SK-N-SH treated with all-trans-retinoic acid at 6 μM for 48 hours (cell line): ENCODE measurements at regions not wholly inside any gene's neighbourhood (a gene's known extent, or its start where the extent isn't known, plus 50 kb on each side); places are given as distances from the start of the nearest gene placed in this dataset.

Experiments used
- ATAC-seq: fragments of 200-7000 bp; cut with Tn5 transposase; 3 replicates; pipeline ENCODE4 v1.9.1; 2020; ENCODE audit warnings: mild to moderate bottlenecking, moderate library complexity
- ARNTL ChIP-seq: fragments of 450-650 bp; formaldehyde crosslinking; IDR thresholded peaks from 2 replicates; pipeline ENCODE4 v1.5.0; 2020; ENCODE audit warnings: low read depth, mild to moderate bottlenecking, moderate library complexity, borderline replicate concordance
- CREB5 ChIP-seq: fragments of 250-450 bp; sonication (Bioruptor Pico); IDR thresholded peaks from 2 replicates; pipeline ENCODE4 v1.5.1; 2020; ENCODE audit warnings: low read depth, mild to moderate bottlenecking, moderate library complexity
- CSRNP3 ChIP-seq: fragments of 250-450 bp; sonication (Bioruptor Pico); IDR thresholded peaks from 2 replicates; pipeline ENCODE4 v1.5.1; 2021; ENCODE audit warnings: mild to moderate bottlenecking, moderate library complexity
- ESRRG ChIP-seq: fragments of 250-450 bp; sonication (Bioruptor Pico); IDR thresholded peaks from 2 replicates; pipeline ENCODE4 v1.6.1; 2021; ENCODE audit warnings: mild to moderate bottlenecking
- GLIS3 ChIP-seq: fragments of 250-450 bp; sonication (Bioruptor Pico); IDR thresholded peaks from 2 replicates; pipeline ENCODE4 v1.5.0; 2020; ENCODE audit warnings: mild to moderate bottlenecking, moderate library complexity
- ISL1 ChIP-seq: fragments of 250-450 bp; sonication (Bioruptor Pico); IDR thresholded peaks from 2 replicates; pipeline ENCODE4 v2.1.2; 2022; ENCODE audit warnings: mild to moderate bottlenecking, moderate library complexity
- OSR1 ChIP-seq: fragments of 250-450 bp; sonication (Bioruptor Pico); IDR thresholded peaks from 2 replicates; pipeline ENCODE4 v1.8.0; 2022; ENCODE audit warnings: moderate library complexity, mild to moderate bottlenecking, inconsistent platforms
- POU6F1 ChIP-seq: fragments of 250-450 bp; sonication (Bioruptor Pico); IDR thresholded peaks from 2 replicates; pipeline ENCODE4 v1.8.0; 2021; ENCODE audit warnings: low read depth, mild to moderate bottlenecking, moderate library complexity, borderline replicate concordance
- PPARA ChIP-seq: fragments of 250-450 bp; sonication (Bioruptor Pico); IDR thresholded peaks from 2 replicates; pipeline ENCODE4 v1.5.0; 2020; ENCODE audit warnings: mild to moderate bottlenecking, borderline replicate concordance
- RARB ChIP-seq: fragments of 250-450 bp; sonication (Bioruptor Pico); IDR thresholded peaks from 2 replicates; pipeline ENCODE4 v1.8.0; 2021; ENCODE audit warnings: mild to moderate bottlenecking, moderate library complexity
- SNAI2 ChIP-seq: fragments of 250-450 bp; sonication (Bioruptor Pico); IDR thresholded peaks from 2 replicates; pipeline ENCODE4 v1.5.0; 2020; ENCODE audit warnings: mild to moderate bottlenecking, moderate library complexity
- TCF4 ChIP-seq: fragments of 250-450 bp; sonication (Bioruptor Pico); IDR thresholded peaks from 2 replicates; pipeline ENCODE4 v1.8.0; 2021; ENCODE audit warnings: mild to moderate bottlenecking, moderate library complexity, borderline replicate concordance
- TOX ChIP-seq: fragments of 250-450 bp; sonication (Bioruptor Pico); IDR thresholded peaks from 2 replicates; pipeline ENCODE4 v1.8.0; 2021; ENCODE audit warnings: mild to moderate bottlenecking, moderate library complexity, borderline replicate concordance
- ZC3H10 ChIP-seq: fragments of 250-450 bp; sonication (Bioruptor Pico); IDR thresholded peaks from 2 replicates; pipeline ENCODE4 v1.5.1; 2021; ENCODE audit warnings: mild to moderate bottlenecking, moderate library complexity
- ZFP3 ChIP-seq: fragments of 250-450 bp; sonication (Bioruptor Pico); IDR thresholded peaks from 2 replicates; pipeline ENCODE4 v1.5.0; 2020; ENCODE audit warnings: mild to moderate bottlenecking, moderate library complexity
- ZFP30 ChIP-seq: fragments of 450-650 bp; formaldehyde crosslinking; IDR thresholded peaks from 2 replicates; pipeline ENCODE4 v1.5.0; 2022; ENCODE audit warnings: mild to moderate bottlenecking, moderate library complexity
- ZNF565 ChIP-seq: fragments of 450-650 bp; formaldehyde crosslinking; conservative IDR thresholded peaks from 2 replicates; pipeline ENCODE4 v1.5.0; 2020; ENCODE audit warnings: low read depth, mild to moderate bottlenecking, moderate library complexity
- ZNF70 ChIP-seq: fragments of 450-650 bp; formaldehyde crosslinking; IDR thresholded peaks from 2 replicates; pipeline ENCODE4 v1.5.0; 2020; ENCODE audit warnings: mild to moderate bottlenecking, moderate library complexity
- ZNF8 ChIP-seq: fragments of 450-650 bp; formaldehyde crosslinking; IDR thresholded peaks from 2 replicates; pipeline ENCODE4 v1.5.0; 2020; ENCODE audit warnings: mild to moderate bottlenecking, moderate library complexity
- TF ChIP-seq, protein P1 (sequence below): fragments of 250-450 bp; sonication (Bioruptor Pico); IDR thresholded peaks from 2 replicates; pipeline ENCODE4 v1.8.0; 2020; ENCODE audit warnings: mild to moderate bottlenecking, moderate library complexity, borderline replicate concordance

DNA sequence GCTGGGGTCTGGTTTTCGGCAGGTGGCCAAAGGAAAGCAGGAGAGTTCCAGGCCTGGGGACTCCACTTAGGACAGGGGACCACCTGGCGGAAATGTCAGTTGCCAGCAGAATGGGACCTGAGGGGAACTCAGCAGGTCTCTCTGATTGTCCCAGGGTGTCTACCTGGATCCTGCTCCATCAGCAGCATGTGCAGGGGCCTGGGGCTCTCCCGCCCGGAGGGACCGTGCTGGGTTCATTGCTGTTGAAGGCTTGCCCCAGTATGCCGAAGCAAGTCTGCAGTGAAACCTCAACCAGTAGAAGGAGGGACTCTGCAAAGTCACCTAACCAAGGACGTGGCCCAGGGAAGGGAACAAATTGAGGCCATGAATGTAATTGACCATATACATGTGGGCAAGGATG is 506.5 kb upstream of the MKI67 start (continued):
- no peak for TF ChIP-seq ZNF70 (CRISPR knock-in tag)
- no peak for TF ChIP-seq CSRNP3 (CRISPR knock-in tag)
- no peak for TF ChIP-seq ZFP3 (CRISPR knock-in tag)
- TF ChIP-seq RARB (CRISPR knock-in tag): no peak
- TF ChIP-seq ISL1 (CRISPR knock-in tag): no peak
- no peak for TF ChIP-seq SNAI2

DNA sequence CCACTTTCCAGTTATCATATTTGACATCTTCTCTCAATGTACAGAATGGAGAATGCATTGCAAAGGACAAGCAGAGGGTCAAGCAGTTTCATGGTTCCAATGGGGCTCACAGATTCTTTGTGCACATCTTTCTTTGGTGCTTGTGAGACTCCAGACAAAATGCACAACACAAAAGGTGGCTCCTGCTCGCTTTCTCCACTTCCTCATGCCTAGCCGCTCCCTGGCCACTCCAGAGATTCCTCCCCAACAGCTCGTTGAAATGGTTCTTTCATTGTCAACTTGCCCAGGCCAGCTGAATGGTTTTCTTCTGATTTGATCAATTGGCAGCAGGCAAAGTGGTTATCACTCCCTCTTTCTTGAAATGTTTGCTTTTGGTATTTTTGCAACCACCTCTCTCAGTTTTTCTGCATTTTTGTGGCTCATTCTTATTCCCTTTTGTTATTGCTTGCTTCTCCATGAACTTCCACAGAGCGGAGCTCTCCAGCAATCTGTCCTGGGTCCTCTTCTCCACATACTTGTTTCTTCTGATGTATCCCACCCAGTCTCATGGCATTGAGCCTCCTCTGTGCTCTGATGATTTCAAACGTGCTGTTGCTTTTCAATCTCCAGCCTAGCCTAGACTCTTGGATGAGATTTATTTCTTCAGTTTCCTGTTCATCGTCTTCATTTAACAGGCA is 507.8 kb upstream of the MKI67 start:
- TF ChIP-seq PPARA (CRISPR knock-in tag): no peak
- no peak for ATAC-seq

DNA sequence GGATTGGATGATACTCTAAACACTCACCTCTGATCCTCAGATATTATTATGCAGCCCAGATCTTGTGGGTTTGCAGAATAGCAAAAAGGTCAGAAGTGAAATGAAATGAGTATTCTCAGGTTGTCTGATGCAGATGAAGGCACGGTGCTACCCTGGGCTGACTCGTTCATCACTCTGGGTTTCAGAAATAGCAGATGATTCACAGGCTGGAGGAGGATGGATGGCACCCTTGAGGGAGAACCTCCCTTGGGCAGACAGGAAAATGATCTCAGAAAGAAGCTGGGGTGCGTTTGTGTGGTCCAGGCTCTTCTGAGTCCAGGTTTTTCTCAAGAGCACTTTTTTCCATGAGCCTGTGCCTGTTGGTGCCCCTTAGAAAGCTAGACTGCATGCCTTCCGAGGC is 515.8 kb upstream of the MKI67 start:
- TF ChIP-seq TCF4 (CRISPR knock-in tag) (no peak), ZNF70 (CRISPR knock-in tag) (no peak), SNAI2 (no peak), TOX (CRISPR knock-in tag) (no peak), ARNTL (no peak), POU6F1 (no peak), ESRRG (CRISPR knock-in tag) (no peak), OSR1 (no peak), ZNF565 (CRISPR knock-in tag) (no peak), ZFP3 (CRISPR knock-in tag) (no peak), ZFP30 (CRISPR knock-in tag) (no peak), RARB (CRISPR knock-in tag) (no peak), ISL1 (CRISPR knock-in tag) (no peak)
- no peak for ATAC-seq

- no peak for ATAC-seq
- TF ChIP-seq GLIS3 (no peak), ISL1 (CRISPR knock-in tag) (no peak), CREB5 (no peak), CSRNP3 (CRISPR knock-in tag) (no peak), RARB (CRISPR knock-in tag) (no peak), ZNF8 (CRISPR knock-in tag) (no peak), ZNF70 (CRISPR knock-in tag) (no peak), TOX (CRISPR knock-in tag) (no peak), ZFP30 (CRISPR knock-in tag) (no peak)
- TF ChIP-seq, protein P1, sequence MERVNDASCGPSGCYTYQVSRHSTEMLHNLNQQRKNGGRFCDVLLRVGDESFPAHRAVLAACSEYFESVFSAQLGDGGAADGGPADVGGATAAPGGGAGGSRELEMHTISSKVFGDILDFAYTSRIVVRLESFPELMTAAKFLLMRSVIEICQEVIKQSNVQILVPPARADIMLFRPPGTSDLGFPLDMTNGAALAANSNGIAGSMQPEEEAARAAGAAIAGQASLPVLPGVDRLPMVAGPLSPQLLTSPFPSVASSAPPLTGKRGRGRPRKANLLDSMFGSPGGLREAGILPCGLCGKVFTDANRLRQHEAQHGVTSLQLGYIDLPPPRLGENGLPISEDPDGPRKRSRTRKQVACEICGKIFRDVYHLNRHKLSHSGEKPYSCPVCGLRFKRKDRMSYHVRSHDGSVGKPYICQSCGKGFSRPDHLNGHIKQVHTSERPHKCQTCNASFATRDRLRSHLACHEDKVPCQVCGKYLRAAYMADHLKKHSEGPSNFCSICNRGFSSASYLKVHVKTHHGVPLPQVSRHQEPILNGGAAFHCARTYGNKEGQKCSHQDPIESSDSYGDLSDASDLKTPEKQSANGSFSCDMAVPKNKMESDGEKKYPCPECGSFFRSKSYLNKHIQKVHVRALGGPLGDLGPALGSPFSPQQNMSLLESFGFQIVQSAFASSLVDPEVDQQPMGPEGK (CRISPR knock-in tag): no peak
Measured at GRCh38 chr10:128642502-128642901, 516.3 kb upstream of the MKI67 start.

DNA sequence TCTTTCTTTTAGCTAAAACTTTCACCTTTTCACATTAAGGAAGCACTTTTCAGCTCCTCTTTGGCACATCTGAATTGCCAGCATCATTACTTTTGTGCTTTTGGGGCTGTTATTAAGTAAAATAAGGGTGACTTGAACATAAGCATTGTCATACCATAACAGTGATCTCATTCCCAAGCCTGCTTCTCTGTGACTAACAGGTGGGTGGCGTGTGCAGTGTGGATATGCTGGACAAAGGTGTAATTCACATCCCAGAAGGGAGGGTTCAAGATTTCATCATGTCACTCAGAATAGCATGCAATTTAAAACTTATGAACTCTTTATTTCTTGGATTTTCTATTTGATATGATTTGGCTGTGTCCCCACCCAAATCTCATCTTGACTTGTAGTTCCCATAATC is 517.4 kb upstream of the MKI67 start:
- no peak for ATAC-seq
- TF ChIP-seq ZC3H10 (CRISPR knock-in tag): no peak
- TF ChIP-seq ZNF8 (CRISPR knock-in tag): no peak
- TF ChIP-seq ISL1 (CRISPR knock-in tag): no peak
- no peak for TF ChIP-seq SNAI2
- no peak for TF ChIP-seq CSRNP3 (CRISPR knock-in tag)
- TF ChIP-seq RARB (CRISPR knock-in tag): no peak
- TF ChIP-seq GLIS3: no peak
